ENCODE measurements at regions not wholly inside any gene's neighbourhood (a gene's known extent, or its start where the extent isn't known, plus 50 kb on each side); places are given as distances from the start of the nearest gene placed in this dataset.
"Not testable (repeated sequence)": the region's sequence is repeated elsewhere in the genome, so short reads cannot be mapped to it uniquely, and the experiment has no call there.

GRCh38 chr4:85018983-85019382, 52.5 kb upstream of the WDFY3 start:
- DNase-seq (ENCODE audit: extremely low read depth in 1 of 11, low read depth in 9 of 11, low spot score in 4 of 11) = no peak

GRCh38 chr4:85019411-85019810, 52.9 kb upstream of the WDFY3 start:
- DNase-seq (ENCODE audit: extremely low read depth in 1 of 11, low read depth in 9 of 11, low spot score in 4 of 11) = no peak

- no peak for DNase-seq (ENCODE audit: extremely low read depth in 1 of 11, low read depth in 9 of 11, low spot score in 4 of 11)
These were observed 58.2 kb upstream of the WDFY3 start for GRCh38 chr4:85024671-85025070.

GRCh38 chr4:85028910-85029309, 62.4 kb upstream of the WDFY3 start:
- DNase-seq (ENCODE audit: extremely low read depth in 1 of 11, low read depth in 9 of 11, low spot score in 4 of 11) = no peak

GRCh38 chr4:85029453-85029852, 63.0 kb upstream of the WDFY3 start:
- DNase-seq (ENCODE audit: extremely low read depth in 1 of 11, low read depth in 9 of 11, low spot score in 4 of 11) = no peak

- DNase-seq (ENCODE audit: extremely low read depth in 1 of 11, low read depth in 9 of 11, low spot score in 4 of 11) = no peak
These were observed 63.7 kb upstream of the WDFY3 start for GRCh38 chr4:85030156-85030555.

GRCh38 chr4:85033838-85034237, 67.3 kb upstream of the WDFY3 start:
- not testable (repeated sequence) for DNase-seq (ENCODE audit: extremely low read depth in 1 of 11, low read depth in 9 of 11, low spot score in 4 of 11)

- no peak for DNase-seq (ENCODE audit: extremely low read depth in 1 of 11, low read depth in 9 of 11, low spot score in 4 of 11)
These were observed 73.0 kb upstream of the WDFY3 start for GRCh38 chr4:85039526-85039925.

- not testable (repeated sequence) for DNase-seq (ENCODE audit: extremely low read depth in 1 of 11, low read depth in 9 of 11, low spot score in 4 of 11)
These were observed 77.5 kb upstream of the WDFY3 start for GRCh38 chr4:85043812-85044496.

- no peak for DNase-seq (ENCODE audit: extremely low read depth in 1 of 11, low read depth in 9 of 11, low spot score in 4 of 11)
These were observed 84.2 kb upstream of the WDFY3 start for GRCh38 chr4:85050736-85051135.

GRCh38 chr4:85051526-85051925, 85.0 kb upstream of the WDFY3 start:
- DNase-seq (ENCODE audit: extremely low read depth in 1 of 11, low read depth in 9 of 11, low spot score in 4 of 11) = no peak

GRCh38 chr4:85054925-85055324, 88.4 kb upstream of the WDFY3 start:
- not testable (repeated sequence) for DNase-seq (ENCODE audit: extremely low read depth in 1 of 11, low read depth in 9 of 11, low spot score in 4 of 11)

GRCh38 chr4:85058551-85058950, 92.1 kb upstream of the WDFY3 start:
- DNase-seq (ENCODE audit: extremely low read depth in 1 of 11, low read depth in 9 of 11, low spot score in 4 of 11) = no peak

- no peak for DNase-seq (ENCODE audit: extremely low read depth in 1 of 11, low read depth in 9 of 11, low spot score in 4 of 11)
These were observed 95.5 kb upstream of the WDFY3 start for GRCh38 chr4:85061974-85062373.

GRCh38 chr4:85062466-85062865, 96.0 kb upstream of the WDFY3 start:
- no peak for DNase-seq (ENCODE audit: extremely low read depth in 1 of 11, low read depth in 9 of 11, low spot score in 4 of 11)

- DNase-seq (ENCODE audit: extremely low read depth in 1 of 11, low read depth in 9 of 11, low spot score in 4 of 11) = no peak
These were observed 100.9 kb upstream of the WDFY3 start for GRCh38 chr4:85067342-85067741.

- no peak for DNase-seq (ENCODE audit: extremely low read depth in 1 of 11, low read depth in 9 of 11, low spot score in 4 of 11)
These were observed 111.5 kb upstream of the WDFY3 start for GRCh38 chr4:85078016-85078415.

GRCh38 chr4:85081196-85081595, 114.7 kb upstream of the WDFY3 start:
- no peak for DNase-seq (ENCODE audit: extremely low read depth in 1 of 11, low read depth in 9 of 11, low spot score in 4 of 11)

- DNase-seq (ENCODE audit: extremely low read depth in 1 of 11, low read depth in 9 of 11, low spot score in 4 of 11) = peak; percentile 17 to 76 (median 48)
These were observed 118.0 kb upstream of the WDFY3 start for GRCh38 chr4:85084371-85085094.

- no peak for DNase-seq (ENCODE audit: extremely low read depth in 1 of 11, low read depth in 9 of 11, low spot score in 4 of 11)
These were observed 120.2 kb upstream of the WDFY3 start for GRCh38 chr4:85086721-85087120.

GRCh38 chr4:85092536-85092935, 126.0 kb upstream of the WDFY3 start:
- DNase-seq (ENCODE audit: extremely low read depth in 1 of 11, low read depth in 9 of 11, low spot score in 4 of 11) = no peak

All from renal cortex interstitium (tissue), 11 donors.